Stimulated activated CD4-positive, alpha-beta T cell treated with anti-CD3 and anti-CD28 coated beads, Interleukin-1b, Interleukin-23, amount 100 ng/mL, for 24 hours (primary cell): ENCODE measurements at regions not wholly inside any gene's neighbourhood (a gene's known extent, or its start where the extent isn't known, plus 50 kb on each side); places are given as distances from the start of the nearest gene placed in this dataset.

ENCODE experiments used
- DNase-seq, 4 experiments: peaks; one replicate each; pipeline ENCODE4 v3.0.0-alpha.2; 2020; ENCODE audit warnings: low read depth in 4 of 4, low spot score in 1 of 4

DNA sequence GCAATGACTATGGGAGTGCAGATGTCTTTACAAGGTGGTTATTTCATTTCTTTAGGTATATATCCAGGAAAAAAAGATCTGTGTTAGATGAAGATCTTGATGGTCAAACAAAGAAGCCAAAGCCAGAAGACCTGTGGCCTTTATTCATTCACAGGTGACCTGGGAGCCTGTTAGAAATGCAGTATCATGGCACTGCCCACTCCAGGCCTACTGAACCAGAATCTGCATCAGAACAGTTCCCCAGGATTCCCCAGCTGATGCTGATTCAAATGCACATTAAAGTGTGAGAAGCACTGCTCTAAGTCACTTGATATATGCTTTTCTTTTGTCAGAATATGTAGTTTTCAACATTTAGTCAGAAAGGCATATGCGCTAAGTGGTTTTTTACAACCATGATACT is 251.1 kb downstream of the IPMK start:
- no peak for DNase-seq

DNA sequence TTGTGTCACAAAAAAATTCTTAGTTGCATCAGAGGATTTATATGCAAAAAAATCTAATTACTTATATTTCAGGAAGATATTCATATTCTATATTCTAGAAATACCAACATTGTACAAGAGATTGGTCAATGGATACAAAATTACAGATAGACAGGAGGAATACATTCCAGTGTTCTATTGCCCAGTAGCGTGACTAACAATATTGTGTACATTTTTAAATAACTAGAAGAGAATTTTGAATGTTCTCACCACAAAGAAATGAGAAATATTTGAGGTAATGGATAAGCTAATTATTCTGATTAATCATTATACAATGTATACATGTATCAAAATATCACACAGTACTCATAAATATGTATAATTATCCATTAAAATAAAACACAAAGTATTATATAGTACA is 253.3 kb downstream of the IPMK start:
- no peak for DNase-seq

DNA sequence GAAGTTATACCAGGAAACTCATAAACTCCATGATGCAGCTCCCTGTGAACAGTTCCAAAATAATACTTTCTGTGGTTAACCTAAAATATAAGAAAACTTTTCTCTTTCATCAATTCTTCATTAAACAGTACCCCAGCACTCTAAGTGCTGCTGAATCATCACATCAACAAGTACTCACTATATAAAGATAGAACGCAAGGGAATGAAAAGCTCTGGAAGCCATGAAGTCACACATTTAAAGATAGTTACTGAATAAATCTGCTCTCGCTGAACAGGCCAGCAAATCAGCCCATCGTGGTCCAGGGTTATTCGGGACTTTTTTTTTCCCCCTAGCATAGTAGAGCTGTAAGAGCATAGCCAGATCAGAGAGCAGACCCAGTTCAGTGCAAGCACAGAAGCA is 254.3 kb downstream of the IPMK start:
- DNase-seq: no peak

DNA sequence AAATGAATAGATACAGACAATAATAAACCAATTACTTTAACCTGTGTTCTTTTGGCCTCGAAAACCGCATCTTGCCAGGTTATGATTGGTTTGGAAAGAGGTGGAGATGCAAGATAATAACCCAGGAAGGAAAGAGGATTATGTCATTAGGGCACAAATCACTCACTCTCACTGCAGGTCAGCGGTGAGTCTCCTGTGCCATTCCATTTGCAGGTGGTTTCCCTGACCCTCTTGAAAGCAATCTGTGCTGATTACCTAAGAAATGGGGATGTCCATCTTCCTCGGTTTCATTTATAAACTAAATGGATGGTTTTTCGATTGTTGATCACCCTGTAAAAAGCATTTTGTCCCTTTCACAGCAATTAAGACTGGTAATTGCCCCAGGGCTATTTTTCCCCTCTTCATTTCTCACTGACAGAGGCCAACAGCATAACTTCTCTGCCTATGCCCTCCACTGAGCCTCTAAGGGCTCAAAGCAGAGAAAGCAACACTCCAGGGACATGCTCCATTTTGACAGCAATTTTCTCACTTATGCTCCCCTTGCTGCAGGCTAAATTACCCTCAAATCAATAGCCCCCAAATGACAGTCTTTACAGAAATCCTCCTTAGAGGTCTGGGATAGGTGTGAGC is 257.5 kb downstream of the IPMK start:
- no peak for DNase-seq

DNA sequence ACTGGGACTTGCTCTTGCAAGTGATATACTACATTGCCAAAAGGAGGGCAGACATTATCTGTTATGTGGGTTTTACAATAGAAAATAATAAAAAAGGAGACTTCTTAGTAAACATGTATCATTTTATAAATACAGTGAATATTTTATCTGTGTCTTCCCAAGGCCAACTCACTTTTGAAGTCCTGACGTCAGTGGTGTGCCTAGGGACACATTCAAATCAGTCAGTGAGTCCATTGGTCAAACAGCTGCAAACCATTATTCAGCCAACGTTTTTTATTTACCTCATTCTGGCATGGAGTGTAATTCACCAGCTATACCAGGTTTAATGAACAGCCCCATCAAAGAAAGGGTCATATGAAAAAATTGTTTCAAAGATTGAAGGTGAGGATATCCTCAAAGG is 263.7 kb downstream of the IPMK start:
- no peak for DNase-seq

DNA sequence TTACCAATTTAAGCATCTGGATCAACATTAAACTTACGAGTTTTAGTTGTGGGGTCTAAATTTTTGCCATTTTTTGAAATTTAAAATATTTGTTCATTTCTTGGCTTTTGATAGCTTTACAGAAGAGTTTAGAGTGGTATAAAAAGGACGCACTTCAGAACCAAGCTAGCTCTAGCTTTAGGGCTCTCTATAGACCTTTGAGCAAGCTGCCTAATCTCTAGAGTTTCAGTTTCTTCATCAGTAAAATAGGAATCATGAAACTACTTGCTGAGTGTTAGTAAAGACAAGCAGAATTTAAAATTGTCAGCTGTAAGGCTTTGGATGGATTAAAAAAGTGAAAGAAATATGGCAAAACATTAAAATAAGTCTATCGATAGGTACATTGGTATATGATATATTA is 266.5 kb downstream of the IPMK start:
- DNase-seq: no peak

DNA sequence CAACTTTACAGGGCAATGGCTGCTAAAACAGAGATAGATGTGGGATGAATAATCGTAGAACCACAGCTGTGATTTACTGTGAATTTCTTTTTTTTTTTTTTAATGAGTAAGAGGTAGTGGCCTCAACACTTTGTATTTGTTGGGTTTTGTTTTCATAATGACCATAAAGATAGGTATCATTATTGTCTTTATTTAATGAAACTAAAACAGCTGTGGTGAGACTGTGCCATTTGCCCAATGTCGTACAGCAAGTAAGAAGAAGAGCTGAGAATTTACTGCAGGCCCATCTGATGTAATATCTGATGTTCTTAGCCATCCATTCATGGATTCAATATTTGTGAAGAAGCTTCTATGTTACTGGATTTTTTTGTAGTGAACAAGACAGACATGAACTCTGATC is 271.2 kb downstream of the IPMK start:
- no peak for DNase-seq

DNA sequence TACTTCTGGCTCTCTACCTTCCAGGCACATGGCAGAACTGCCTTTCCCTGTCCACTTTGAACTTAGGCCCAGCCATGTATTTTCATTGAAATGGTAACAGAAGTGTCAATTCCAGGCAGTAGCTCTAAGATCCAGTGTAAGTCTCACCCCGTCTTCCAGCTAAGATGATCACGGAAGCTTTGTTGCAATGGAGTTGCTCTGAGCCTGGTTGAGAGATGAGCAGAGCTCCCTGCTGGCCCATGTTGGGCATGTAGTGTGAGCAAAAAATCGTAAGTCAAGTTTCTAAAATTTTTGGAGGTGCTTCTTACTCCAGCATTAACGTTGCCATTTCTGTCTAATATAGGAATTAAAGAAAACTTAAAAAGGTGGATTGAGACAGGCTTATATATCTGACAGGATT is 274.4 kb downstream of the IPMK start:
- no peak for DNase-seq

DNA sequence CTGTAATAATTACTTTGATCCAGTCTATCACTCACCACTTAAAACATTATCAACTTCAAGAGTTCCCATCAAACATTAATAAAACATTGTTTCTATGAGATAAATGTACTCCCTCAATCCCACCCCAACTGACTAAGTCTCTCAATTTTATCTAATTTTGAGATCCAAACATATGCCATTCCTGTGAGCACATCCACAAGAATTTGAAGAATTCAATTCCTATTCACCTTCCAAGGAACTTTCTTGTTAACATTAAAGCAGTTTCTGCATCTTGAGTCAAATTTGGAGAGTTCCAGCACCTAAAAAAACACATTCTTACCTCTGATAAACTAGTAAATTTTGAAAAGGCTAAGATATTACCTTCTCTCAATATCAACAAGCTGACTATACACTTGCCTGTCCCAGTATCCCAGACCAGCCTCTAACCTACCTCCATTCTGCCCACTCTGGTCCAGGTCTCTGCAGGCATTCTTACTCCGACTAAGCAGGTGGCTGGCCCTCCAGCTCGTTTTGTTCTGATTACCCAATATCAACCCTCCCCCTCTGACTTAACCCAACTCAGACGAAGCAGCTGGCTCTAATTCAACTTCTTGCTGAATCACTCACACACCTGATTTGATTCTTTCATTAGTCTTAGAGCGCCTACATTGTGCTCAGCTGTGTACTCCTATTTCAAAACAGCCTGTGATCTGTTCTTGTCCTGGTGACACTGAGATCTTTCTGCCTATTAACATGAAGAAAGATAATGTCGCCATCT is 275.2 kb downstream of the IPMK start:
- DNase-seq: no peak

DNA sequence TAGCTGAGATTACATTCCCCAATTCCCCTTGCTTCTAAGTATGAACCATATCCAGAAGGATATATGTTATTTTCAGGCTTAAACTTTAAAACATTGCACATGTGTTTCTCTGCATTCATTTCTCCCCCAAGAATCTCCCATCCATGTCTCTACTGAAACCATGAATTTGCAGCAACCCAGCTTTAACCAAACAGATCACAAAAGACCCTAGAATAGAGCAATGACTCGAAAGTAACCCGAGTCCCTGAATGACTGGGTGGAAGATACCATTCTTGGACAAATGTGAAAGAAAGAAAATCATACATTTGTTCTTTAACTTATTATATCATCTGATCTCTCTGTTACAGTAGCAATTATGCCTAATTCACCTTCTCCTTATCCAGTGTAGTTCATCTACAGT is 278.7 kb downstream of the IPMK start:
- DNase-seq: no peak

DNA sequence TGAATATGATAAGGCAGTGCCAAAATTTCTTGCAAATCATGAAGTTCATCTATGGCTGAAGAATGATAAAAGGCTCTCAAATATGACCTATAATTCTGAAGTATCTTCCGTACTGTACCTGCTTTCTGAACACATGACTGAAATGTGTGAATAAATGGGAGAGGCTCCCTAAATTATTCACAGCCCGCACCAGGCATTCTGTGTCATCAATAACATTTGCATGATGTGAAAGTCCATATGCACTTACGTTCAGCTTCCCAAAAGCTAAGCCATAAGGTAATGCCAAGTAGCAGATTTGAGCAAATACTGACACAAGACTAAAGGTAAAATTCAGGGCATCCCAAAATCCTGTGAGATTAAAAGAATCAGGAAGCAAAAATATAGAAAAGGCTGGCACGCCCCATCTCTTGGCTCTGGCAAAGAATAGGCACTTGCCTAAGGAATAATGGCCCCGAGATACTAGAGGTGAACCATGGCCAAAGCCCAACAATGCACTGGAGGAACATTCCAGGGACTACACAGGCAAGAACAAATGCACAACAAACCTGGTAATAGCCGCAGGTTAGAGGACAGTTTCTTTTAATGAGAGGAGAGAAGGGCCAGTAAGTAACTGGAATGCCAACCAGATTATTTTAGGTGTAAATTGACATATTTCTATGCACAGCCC is 280.5 kb downstream of the IPMK start:
- DNase-seq: no peak

DNA sequence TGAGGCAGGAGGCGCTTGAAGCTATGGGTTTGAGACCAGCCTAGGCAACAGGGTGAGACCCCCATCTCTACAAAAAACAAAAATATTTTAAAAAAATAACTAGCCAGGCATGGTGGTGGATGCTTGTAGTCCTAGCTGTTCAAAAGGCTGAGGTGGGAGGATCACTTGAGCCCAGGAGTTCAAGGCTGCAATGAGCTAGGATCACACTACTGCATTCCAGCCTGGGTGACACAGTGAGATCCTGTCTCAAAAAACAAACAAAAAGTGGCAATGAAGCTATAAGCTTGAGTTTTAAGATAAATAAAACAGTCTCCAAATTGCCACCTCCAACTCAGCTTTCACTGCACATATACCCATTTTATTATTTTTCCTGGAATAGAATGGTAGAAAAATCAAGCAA is 281.3 kb downstream of the IPMK start:
- DNase-seq: no peak

DNA sequence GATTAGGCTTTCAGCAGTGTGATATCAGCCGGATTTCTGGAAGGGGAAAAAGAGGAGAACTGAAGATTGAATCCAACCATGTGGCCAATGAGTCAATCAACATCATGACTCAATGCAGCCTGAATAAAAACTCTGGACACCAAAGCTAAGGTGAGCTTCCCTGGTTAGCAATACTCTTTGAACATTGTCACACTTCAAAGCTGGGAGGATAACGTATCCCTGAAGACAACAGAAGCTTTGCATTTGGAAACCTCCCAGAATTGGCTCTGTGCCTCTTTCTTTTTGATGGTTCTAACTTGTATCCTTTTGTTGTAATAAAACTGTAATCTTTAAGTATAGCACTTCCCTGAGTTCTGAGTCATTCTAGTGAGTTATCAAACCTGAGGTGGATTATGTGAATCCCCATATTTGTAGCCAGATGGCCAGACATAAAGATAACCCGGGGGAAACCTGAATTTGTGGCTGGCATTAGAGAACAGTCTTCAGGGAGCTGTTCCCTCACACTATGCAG is 284.4 kb downstream of the IPMK start:
- no peak for DNase-seq

DNA sequence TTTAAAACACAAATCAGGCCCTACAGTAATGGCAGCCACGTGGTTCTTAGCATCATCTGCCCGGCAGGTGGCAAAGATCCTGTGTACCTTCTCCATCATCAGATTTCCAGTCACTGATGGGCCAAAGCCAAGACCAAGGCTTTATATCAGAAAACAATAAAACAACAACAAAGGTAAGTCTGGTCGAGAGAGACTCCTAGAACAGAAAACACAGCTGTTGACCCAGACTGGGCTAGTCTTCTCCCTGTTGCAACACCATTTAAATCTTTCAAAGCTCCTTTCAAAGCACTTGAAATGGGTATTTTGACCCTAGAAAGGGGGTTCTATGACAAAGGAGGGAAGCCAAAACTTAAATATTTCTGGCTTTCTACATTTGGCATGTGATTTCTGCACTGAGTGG is 285.6 kb downstream of the IPMK start:
- DNase-seq: no peak

DNA sequence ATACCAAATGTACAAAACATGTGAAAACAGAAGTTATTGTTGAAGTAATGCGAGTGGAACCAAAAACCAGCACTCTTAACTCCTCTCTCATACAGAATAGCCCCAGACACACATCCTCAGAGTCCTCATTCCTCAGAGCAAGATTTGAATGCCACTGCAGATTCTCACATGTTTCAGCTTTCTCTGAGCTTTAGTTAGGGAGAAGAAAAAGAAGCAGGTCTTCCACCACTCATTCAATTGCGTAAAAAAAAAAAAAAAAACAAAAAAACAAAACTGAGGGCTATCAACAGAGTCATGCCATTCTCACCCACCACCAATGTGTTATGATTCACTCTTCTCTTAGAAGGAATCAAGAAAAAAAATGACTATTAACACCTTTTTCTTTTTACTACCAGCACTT is 287.7 kb downstream of the IPMK start:
- no peak for DNase-seq

DNA sequence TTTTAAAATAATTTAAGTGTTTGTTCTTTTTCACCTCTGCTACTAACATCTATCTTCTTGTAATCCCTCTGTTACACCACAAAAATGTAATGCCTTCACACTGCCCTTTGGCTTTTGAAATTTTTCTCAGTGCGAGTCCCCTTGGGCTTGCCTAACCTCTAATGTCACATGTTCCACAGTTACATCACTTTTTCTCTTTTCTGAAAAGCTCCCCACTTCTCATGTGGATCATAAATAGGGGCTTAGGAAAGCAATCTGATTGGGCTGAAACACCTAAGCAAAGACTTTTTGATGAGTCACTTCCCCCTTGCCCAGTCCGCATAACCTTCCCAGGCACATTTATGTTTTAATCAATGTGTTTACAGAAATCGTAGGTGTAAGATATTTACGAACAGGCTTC is 288.2 kb downstream of the IPMK start:
- no peak for DNase-seq

DNA sequence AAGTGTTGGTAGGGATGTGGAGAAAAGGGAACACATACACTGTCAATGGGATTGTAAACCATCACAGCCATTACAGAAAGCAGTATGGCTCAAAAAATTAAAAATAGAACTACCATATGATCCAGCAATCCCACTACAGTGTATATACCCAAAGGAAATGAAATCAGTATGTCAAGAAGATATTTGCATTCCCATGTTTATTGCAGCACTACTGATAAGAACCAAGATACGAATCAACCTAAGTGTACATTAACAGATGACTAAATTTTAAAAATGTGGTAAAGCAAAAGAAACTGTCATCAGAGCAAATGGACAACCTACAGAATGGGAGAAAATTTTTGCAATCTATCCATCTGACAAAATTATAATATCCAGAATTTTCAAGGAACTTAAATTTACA is 290.4 kb downstream of the IPMK start:
- no peak for DNase-seq

DNA sequence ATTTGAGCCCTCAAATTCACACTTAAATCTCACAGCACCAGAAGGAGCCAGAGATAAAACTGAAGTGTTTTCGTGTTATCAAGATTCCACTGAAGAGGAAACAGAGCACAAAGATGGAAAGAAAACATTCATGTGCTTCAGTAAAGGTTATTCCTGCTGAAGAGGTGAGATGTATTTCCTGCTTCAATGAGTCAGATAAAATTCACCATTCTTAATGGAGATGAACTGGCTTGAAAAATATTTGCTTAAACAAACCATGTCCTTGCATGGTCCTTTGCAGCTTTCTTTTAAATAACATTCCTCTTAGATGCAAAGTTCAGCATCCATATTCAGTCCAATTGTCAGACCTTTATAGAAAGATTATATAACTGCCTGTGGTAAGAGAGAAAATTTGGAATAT is 294.2 kb downstream of the IPMK start:
- no peak for DNase-seq

DNA sequence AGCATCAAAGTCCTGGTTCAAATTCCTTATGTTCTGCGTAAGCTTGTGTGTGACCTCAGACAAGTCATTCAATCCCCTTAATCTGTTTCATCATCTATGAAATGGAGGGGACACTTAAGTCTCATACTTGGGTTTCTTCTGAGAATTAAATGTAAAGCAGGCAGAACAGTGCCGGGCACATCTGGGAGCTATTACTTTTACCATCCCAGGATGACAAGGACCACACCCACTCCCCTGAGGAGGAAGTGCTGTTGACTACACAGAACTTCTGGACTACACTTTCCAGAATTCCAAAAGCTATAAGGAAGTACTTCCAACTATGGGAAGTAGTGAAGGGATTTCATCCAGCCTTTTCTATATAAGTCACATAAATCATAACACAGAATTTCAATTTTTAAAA is 294.9 kb downstream of the IPMK start:
- DNase-seq: no peak

DNA sequence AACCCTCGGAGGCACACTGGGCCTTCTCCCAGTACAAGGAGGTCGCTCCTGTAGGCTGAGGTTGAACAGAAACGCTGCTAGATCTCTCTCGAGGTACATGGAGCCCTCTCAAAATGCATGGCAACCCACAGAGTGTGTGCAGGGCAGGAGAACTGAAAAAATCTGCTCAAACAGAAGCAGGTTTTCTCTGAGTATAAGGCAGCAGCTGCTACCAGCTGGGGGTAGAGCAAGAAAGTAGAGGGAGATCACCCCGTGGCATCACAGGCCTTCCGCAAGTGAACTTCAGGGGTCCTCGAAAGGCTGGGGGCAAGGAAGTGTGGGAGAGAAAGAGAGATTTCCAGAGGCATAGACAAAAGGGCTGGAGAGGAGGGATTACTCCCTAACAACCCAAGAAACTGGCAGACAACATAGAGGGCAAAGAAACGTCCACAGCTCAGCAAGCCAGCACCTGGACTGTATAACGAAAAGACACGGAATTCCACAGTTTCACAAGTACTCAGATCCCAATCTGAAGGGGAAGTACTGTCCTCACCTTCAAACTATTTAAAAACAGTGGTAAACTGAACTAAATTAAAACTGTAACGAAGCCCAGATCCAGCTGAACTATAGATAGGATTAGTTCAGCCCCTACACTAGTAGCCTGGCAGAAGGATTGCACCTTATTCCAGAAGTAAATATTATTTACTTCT is 299.2 kb downstream of the IPMK start:
- DNase-seq: no peak

DNA sequence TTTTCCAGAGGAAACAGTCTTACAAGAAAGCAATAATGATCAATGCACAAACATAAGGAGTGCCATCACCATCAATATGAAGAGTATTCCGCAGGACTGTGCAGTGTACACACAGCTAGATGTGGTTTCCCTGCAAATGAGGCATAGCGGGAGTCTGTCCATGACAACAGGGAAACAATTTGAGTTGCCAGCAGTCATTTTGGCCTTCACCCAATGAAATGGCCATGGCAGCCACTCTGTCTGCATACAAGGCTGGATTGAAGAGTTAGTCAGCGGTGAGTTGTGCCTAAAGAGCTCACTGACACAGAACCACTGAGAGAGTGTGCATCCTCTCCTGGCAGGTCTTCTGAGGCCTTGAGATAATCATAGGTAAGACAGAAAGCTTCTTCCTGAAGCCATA is 303.3 kb downstream of the IPMK start:
- no peak for DNase-seq

DNA sequence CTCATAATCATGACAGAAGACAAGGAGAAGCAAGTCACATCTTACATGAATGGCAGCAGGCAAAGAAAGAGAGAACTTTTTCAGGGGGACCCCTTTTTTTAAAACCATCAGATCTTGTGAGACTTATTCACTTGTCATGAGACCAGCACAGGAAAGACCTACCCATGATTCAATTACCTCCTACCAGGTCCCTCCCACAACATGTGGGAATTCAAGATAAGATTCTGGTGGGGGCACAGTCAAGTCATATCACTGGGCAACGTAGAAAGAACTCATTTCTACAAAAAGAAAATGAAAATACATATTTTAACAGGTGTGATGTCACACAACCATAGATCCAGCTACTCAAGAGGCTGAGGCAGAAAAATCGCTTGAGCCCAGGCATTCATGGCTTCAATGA is 304.1 kb downstream of the IPMK start:
- no peak for DNase-seq
